ENCODE measurements at regions not wholly inside any gene's neighbourhood (a gene's known extent, or its start where the extent isn't known, plus 50 kb on each side); places are given as distances from the start of the nearest gene placed in this dataset.

DNA sequence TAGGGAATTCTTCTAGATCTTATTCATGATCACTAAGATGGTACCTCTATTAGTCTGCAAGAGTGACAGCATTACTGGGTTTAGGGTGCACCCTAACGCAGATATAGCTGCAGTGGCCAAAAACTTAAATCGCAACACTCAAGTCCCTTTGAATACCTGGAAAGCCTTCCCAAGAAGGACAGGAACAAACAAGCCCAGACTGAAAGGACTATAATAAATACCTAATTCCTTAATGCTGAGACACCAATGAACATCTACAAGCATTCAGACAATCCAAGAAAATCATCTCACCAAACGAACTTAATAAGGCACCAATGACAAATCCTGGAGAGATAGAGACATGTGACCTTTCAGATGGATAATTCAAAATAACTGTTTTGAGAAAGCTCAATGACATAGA, 74.9 kb upstream of the PDHA2 start (continued):
- no peak for TF ChIP-seq EZH2 (IDR thresholded peaks at IDR 0.05; ENCODE audit: low read depth, unreplicated experiment)
- no peak for TF ChIP-seq CREB1 (CRISPR knock-in tag; IDR thresholded peaks at IDR 0.05; ENCODE audit: low read depth)
- TF ChIP-seq ZNF114 (CRISPR knock-in tag; IDR thresholded peaks at IDR 0.05): no peak

- no peaks in the 10 kb centered on the region for H3K79me2 ChIP-seq (replicated peaks; ENCODE audit: insufficient read depth)
- H3K4me3 ChIP-seq: no peak overlapping the region
- no peak overlapping the region for H3K4me2 ChIP-seq
- no peaks in the 10 kb centered on the region; the same call in 2 of the 3 replicates for H3K9me3 Mint-ChIP-seq
- H3K27ac ChIP-seq (ENCODE audit: low read depth): no peak overlapping the region
- no peak for DNase-seq (ENCODE audit: low spot score)
- H3K27ac Mint-ChIP-seq: no peak overlapping the region
- H3K4me1 ChIP-seq (ENCODE audit: insufficient read depth): peaks cover 27% of the 10 kb centered on the region
- H4K20me1 ChIP-seq (replicated peaks; ENCODE audit: insufficient read depth): no peaks in the 10 kb centered on the region
- TF ChIP-seq, protein P1, sequence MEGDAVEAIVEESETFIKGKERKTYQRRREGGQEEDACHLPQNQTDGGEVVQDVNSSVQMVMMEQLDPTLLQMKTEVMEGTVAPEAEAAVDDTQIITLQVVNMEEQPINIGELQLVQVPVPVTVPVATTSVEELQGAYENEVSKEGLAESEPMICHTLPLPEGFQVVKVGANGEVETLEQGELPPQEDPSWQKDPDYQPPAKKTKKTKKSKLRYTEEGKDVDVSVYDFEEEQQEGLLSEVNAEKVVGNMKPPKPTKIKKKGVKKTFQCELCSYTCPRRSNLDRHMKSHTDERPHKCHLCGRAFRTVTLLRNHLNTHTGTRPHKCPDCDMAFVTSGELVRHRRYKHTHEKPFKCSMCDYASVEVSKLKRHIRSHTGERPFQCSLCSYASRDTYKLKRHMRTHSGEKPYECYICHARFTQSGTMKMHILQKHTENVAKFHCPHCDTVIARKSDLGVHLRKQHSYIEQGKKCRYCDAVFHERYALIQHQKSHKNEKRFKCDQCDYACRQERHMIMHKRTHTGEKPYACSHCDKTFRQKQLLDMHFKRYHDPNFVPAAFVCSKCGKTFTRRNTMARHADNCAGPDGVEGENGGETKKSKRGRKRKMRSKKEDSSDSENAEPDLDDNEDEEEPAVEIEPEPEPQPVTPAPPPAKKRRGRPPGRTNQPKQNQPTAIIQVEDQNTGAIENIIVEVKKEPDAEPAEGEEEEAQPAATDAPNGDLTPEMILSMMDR (conservative IDR thresholded peaks at IDR 0.05; ENCODE audit: low read depth in 2 of 2): no peak
- TF ChIP-seq EZH2 (IDR thresholded peaks at IDR 0.05; ENCODE audit: low read depth, unreplicated experiment): no peak
- no peak for TF ChIP-seq ZNF462 (CRISPR knock-in tag; IDR thresholded peaks at IDR 0.05)
- no peak for TF ChIP-seq CREB1 (CRISPR knock-in tag; IDR thresholded peaks at IDR 0.05; ENCODE audit: low read depth)
- TF ChIP-seq JUNB (IDR thresholded peaks at IDR 0.05; ENCODE audit: unreplicated experiment): no peak
- TF ChIP-seq POLR2AphosphoS5 (IDR thresholded peaks at IDR 0.05; ENCODE audit: low read depth): no peak
- no peak for TF ChIP-seq REST (IDR thresholded peaks at IDR 0.05; ENCODE audit: unreplicated experiment)
- no peak for TF ChIP-seq EZH2phosphoT487 (IDR thresholded peaks at IDR 0.05; ENCODE audit: unreplicated experiment)
- no peak for TF ChIP-seq ETS1 (IDR thresholded peaks at IDR 0.05)
- no peak for TF ChIP-seq ZNF331 (CRISPR knock-in tag; IDR thresholded peaks at IDR 0.05; ENCODE audit: low read depth)
- no peak for TF ChIP-seq NANOG (IDR thresholded peaks at IDR 0.05; ENCODE audit: borderline replicate concordance)
- H3K27me3 ChIP-seq (ENCODE audit: insufficient read depth): no peaks in the 10 kb centered on the region
- H3K36me3 ChIP-seq (ENCODE audit: insufficient read depth): no peaks in the 10 kb centered on the region
- no peak overlapping the region for H2AFZ ChIP-seq
- ATAC-seq: no peak
- H3K9me2 ChIP-seq (ENCODE audit: insufficient read depth): no peaks in the 10 kb centered on the region
- no peaks in the 10 kb centered on the region for H3F3A ChIP-seq (replicated peaks; ENCODE audit: low read depth)
- no peak overlapping the region for H3K4me3 Mint-ChIP-seq
- H3K4me1 Mint-ChIP-seq: peaks cover 24% of the 10 kb centered on the region
- H3K36me3 Mint-ChIP-seq (ENCODE audit: low read depth): 0 out of 3 replicates have a peak, but pooled peaks cover 4% of the 10 kb centered on the region
- peaks cover 3% of the 10 kb centered on the region for H3K27me3 Mint-ChIP-seq (ENCODE audit: insufficient read depth, low read depth, poor library complexity)
Observed at GRCh38 chr4:95761871-95762270, 78.0 kb upstream of the PDHA2 start.
